Keratinocyte (primary cell): ENCODE measurements at regions not wholly inside any gene's neighbourhood (a gene's known extent, or its start where the extent isn't known, plus 50 kb on each side); places are given as distances from the start of the nearest gene placed in this dataset.

Source experiments
- CTCF ChIP-seq, 3 experiments: IDR thresholded peaks in 1 of 3; conservative IDR thresholded peaks in 1 of 3; optimal IDR thresholded peaks in 1 of 3; 2 replicates in 2 of 3; 3 replicates in 1 of 3; pipeline versions ENCODE3 to v1.5.1; 2011; ENCODE audit warnings: low read length in 3 of 3, mild to moderate bottlenecking in 3 of 3, moderate library complexity in 2 of 3, control low read depth in 1 of 3, inconsistent platforms in 1 of 3; ENCODE audit not compliant: insufficient read depth in 2 of 3; ENCODE audit errors: extremely low read depth in 1 of 3
- EZH2 ChIP-seq: IDR thresholded peaks from one replicate; pipeline ENCODE4 v1.6.1; 2012; ENCODE audit warnings: inconsistent platforms, mild to moderate bottlenecking, low read length, moderate library complexity

GRCh38 chr2:240284503-240285259, 144.2 kb upstream of the OTOS start:
- no peak for TF ChIP-seq CTCF (optimal IDR thresholded peaks at IDR 0.05 in 1 of 3, IDR thresholded peaks at IDR 0.05 in 1 of 3, conservative IDR thresholded peaks at IDR 0.05 in 1 of 3; ENCODE audit: extremely low read depth in 1 of 3, insufficient read depth in 2 of 3, low read length in 3 of 3)
- TF ChIP-seq EZH2 = no peak
